ENCODE measurements at regions not wholly inside any gene's neighbourhood (a gene's known extent, or its start where the extent isn't known, plus 50 kb on each side); places are given as distances from the start of the nearest gene placed in this dataset.

DNA sequence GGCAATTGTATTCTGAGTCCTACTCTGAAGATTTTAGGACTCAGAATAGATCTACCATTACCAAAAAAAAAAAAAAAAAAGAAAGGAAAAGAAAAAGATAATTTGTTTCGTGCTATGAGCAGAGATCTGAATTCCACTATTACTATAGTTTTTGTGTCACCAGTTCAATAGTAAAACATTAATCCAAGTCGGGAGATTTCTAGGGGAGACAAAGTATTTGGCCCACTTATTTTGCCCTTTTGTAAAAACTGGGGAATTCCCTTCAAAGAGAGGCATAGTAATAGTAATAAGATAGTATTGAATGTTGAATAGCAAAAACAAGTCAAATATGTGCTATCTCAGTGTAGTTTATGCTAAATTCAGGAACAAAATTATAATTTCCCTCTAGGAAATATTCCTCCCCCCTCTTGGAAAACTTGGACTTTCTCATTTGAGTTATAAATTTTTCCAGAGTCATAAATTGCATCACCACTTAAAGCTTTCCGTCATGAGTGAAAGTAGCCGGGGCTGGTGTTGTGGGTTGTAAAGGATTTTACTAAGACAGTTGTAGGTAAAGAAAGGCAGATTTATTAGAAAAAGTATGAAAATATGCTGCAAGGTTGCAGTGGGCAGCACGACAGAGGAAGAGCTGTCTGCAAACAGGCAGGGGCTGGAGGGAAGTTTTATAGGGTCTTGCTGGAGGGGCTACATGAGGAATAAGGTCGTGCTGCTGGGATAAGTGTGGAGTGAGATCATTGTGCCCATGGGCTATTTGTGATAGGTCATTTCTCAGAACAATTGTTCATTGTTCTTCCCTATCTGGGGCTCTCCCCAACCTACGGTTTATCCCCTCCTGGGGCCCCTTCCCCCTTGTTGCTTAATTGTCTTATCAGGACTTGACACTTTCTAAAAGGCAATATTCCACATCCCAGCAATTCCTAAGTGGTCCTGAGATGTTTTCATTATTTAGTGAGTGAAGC is 1009.9 kb downstream of the PLA2G4A start:
- no peak overlapping the region for H3K4me3 ChIP-seq (ENCODE audit: low read length)
- TF ChIP-seq, protein P1, sequence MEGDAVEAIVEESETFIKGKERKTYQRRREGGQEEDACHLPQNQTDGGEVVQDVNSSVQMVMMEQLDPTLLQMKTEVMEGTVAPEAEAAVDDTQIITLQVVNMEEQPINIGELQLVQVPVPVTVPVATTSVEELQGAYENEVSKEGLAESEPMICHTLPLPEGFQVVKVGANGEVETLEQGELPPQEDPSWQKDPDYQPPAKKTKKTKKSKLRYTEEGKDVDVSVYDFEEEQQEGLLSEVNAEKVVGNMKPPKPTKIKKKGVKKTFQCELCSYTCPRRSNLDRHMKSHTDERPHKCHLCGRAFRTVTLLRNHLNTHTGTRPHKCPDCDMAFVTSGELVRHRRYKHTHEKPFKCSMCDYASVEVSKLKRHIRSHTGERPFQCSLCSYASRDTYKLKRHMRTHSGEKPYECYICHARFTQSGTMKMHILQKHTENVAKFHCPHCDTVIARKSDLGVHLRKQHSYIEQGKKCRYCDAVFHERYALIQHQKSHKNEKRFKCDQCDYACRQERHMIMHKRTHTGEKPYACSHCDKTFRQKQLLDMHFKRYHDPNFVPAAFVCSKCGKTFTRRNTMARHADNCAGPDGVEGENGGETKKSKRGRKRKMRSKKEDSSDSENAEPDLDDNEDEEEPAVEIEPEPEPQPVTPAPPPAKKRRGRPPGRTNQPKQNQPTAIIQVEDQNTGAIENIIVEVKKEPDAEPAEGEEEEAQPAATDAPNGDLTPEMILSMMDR (conservative IDR thresholded peaks at IDR 0.05; ENCODE audit: low read depth, low read length), result no peak
- no peak for DNase-seq (ENCODE audit: low read depth)

GRCh38 chr1:187839873-187840272 is 1011.1 kb downstream of the PLA2G4A start:
- no peak for DNase-seq (ENCODE audit: low read depth)
- TF ChIP-seq, protein P1 (conservative IDR thresholded peaks at IDR 0.05; ENCODE audit: low read depth, low read length), result no peak

GRCh38 chr1:187840557-187840956 is 1011.8 kb downstream of the PLA2G4A start:
- H3K4me3 ChIP-seq (ENCODE audit: low read length), result no peak overlapping the region
- TF ChIP-seq, protein P1 (conservative IDR thresholded peaks at IDR 0.05; ENCODE audit: low read depth, low read length), result no peak
- DNase-seq (ENCODE audit: low read depth), result no peak

More at GRCh38 chr1:187839873-187840272, 1011.1 kb downstream of the PLA2G4A start:
- no peak overlapping the region for H3K4me3 ChIP-seq (ENCODE audit: low read length)

DNA sequence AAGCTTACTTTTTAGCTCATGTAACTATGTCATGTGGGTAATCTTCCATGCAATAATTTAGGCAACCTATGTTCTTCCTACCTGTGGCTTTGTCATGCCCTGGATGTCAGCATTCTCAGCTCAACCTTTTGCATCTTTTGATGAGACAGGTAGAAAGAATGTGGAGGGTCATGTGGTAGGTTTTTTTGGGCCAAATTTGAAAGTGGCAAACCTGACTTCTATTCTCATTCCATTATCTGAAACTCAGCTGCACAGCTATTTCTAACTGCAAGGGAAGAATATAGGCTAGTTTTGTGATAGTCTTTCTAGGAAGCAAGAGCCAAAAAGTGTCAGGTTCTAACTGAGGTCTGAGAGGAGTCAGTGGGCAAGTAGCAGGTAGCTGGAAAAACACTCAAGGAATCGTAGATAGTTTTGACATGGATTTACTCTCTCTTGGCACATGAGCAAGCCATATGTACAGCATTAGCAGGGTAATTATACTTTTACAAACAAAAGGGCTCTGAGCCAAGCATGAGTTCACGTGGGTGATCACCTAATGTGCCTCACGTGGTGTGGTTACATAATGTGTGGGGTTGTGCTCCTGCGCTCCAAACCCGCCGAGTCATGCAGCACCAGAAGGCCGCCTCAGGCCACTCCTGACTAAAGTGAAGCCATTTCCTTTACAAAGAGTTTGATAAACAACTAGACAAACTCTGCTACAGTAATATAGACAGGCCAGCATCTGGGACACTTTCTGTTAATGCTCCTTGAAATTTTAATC is 1013.8 kb downstream of the PLA2G4A start:
- TF ChIP-seq, protein P1 (conservative IDR thresholded peaks at IDR 0.05; ENCODE audit: low read depth, low read length), result no peak
- H3K4me3 ChIP-seq (ENCODE audit: low read length), result no peak overlapping the region
- DNase-seq (ENCODE audit: low read depth), result no peak

GRCh38 chr1:187844313-187844712 is 1015.6 kb downstream of the PLA2G4A start:
- TF ChIP-seq, protein P1 (conservative IDR thresholded peaks at IDR 0.05; ENCODE audit: low read depth, low read length), result no peak
- no peak for DNase-seq (ENCODE audit: low read depth)
- H3K4me3 ChIP-seq (ENCODE audit: low read length), result no peak overlapping the region

- no peak for DNase-seq (ENCODE audit: low read depth)
- no peak overlapping the region for H3K4me3 ChIP-seq (ENCODE audit: low read length)
- TF ChIP-seq, protein P1 (conservative IDR thresholded peaks at IDR 0.05; ENCODE audit: low read depth, low read length), result no peak
Measured at GRCh38 chr1:187847531-187847930, 1018.8 kb downstream of the PLA2G4A start.

Data from retinal pigment epithelial cell (primary cell).